Osteocyte (in vitro differentiated cells): ENCODE measurements at regions not wholly inside any gene's neighbourhood (a gene's known extent, or its start where the extent isn't known, plus 50 kb on each side); places are given as distances from the start of the nearest gene placed in this dataset.

Experiments
- DNase-seq: peaks from one replicate; pipeline ENCODE4 v3.0.0; 2021; ENCODE audit warnings: mixed read lengths; ENCODE audit not compliant: unreplicated experiment; ENCODE audit errors: extremely low spot score
- H3K27ac Mint-ChIP-seq: one replicate; pipeline ENCODE4 v1.8.0; 2021; ENCODE audit warnings: mild to moderate bottlenecking, mixed read lengths; ENCODE audit not compliant: unreplicated experiment
- H3K27me3 Mint-ChIP-seq: one replicate; pipeline ENCODE4 v1.8.0; 2021; ENCODE audit warnings: mixed read lengths; ENCODE audit not compliant: unreplicated experiment
- H3K36me3 Mint-ChIP-seq: one replicate; pipeline ENCODE4 v1.8.0; 2021; ENCODE audit warnings: mixed read lengths; ENCODE audit not compliant: unreplicated experiment
- H3K4me1 Mint-ChIP-seq: one replicate; pipeline ENCODE4 v1.8.0; 2021; ENCODE audit warnings: mixed read lengths; ENCODE audit not compliant: unreplicated experiment
- H3K4me3 Mint-ChIP-seq: one replicate; pipeline ENCODE4 v1.8.0; 2021; ENCODE audit warnings: mild to moderate bottlenecking, moderate library complexity, mixed read lengths; ENCODE audit not compliant: unreplicated experiment
- H3K9me3 Mint-ChIP-seq: one replicate; pipeline ENCODE4 v1.8.0; 2021; ENCODE audit warnings: mixed read lengths; ENCODE audit not compliant: unreplicated experiment
- TF ChIP-seq, protein P1 (sequence below): fragments of 200-600 bp; sonication (generic); IDR thresholded peaks from 2 replicates; pipeline ENCODE4 v1.5.0; 2021; ENCODE audit warnings: antibody characterized with exemption, mild to moderate bottlenecking, moderate library complexity

DNA sequence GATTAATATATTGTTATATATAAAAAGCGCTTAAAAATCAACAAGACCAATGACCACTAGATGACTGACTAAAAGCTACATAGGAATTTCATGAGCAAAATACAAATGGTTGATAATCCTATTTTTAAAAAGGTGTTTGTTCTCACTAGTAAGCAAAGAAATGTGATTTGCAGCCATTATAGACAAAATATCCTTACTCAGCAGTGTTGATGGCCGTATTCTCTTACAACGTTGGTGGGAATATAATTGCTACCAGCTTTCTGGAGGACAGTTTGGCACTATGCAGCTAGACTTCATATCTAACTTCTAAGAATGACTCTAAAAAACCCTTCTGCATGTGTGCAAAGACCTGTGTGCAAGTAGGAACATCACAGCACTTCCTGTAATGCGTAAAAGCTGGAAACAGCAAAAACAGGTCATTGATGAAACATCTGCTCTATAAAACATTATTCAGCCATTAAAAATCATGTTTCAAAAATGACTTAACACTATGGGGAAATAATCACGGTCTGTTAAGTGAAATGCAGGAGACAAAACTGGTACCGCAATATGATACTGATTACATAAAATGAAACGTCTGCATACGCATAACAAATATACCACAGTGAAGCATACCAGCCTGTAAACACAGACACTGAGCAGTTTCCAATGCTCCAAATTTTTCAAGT is 70.1 kb upstream of the LINC01488 start:
- no peak for DNase-seq

DNA sequence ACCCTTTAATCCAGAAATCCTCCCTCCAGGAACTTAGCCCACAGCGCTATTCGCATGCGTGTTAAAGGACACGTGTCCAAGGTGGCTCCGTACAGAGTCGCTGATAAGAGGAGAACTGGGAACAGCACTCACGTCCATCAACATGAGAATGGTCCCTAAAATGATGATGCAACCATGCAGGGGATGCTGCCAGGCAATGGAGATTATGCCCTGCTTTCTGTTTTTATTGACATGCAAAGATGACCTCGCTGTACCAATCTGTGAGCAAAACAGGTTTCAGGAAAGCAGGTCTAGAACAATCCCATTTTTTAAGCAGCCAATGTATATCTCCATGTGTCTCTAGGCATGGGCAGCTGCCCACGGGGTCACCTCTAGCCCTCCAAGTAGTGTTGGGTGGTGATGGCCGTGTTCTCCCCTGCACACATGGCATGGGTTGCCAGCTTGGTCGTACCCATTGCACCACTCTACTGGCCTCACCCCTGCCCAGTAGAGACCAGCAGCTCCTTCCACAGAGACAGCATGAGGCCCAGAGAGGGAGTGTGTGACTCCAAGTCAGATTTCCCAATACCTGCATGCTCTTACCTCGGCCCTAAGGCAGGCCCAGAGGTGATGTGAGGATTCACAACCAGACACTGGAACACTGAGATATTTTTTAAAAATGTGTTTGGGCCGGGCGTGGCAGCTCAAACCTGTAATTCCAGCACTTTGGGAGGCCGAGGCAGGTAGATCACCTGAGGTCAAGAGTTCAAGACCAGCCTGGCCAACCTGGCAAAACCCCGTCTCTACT is 68.3 kb upstream of the LINC01488 start:
- Mint-ChIP-seq H3K27me3 (peaks cover 4% of the 10 kb centered on the region), H3K9me3 (no peaks in the 10 kb centered on the region), H3K36me3 (no peaks in the 10 kb centered on the region), H3K4me3 (no peak overlapping the region), H3K4me1 (peaks cover 10% of the 10 kb centered on the region), H3K27ac (no peak overlapping the region)
- TF ChIP-seq, protein P1, sequence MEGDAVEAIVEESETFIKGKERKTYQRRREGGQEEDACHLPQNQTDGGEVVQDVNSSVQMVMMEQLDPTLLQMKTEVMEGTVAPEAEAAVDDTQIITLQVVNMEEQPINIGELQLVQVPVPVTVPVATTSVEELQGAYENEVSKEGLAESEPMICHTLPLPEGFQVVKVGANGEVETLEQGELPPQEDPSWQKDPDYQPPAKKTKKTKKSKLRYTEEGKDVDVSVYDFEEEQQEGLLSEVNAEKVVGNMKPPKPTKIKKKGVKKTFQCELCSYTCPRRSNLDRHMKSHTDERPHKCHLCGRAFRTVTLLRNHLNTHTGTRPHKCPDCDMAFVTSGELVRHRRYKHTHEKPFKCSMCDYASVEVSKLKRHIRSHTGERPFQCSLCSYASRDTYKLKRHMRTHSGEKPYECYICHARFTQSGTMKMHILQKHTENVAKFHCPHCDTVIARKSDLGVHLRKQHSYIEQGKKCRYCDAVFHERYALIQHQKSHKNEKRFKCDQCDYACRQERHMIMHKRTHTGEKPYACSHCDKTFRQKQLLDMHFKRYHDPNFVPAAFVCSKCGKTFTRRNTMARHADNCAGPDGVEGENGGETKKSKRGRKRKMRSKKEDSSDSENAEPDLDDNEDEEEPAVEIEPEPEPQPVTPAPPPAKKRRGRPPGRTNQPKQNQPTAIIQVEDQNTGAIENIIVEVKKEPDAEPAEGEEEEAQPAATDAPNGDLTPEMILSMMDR: no peak
- DNase-seq: no peak

More for the DNA sequence above, 70.1 kb upstream of the LINC01488 start:
- TF ChIP-seq, protein P1: no peak
- Mint-ChIP-seq H3K4me3 (no peak overlapping the region), H3K36me3 (no peaks in the 10 kb centered on the region), H3K9me3 (no peaks in the 10 kb centered on the region), H3K27me3 (peaks cover 6% of the 10 kb centered on the region), H3K4me1 (no peaks in the 10 kb centered on the region), H3K27ac (no peak overlapping the region)

DNA sequence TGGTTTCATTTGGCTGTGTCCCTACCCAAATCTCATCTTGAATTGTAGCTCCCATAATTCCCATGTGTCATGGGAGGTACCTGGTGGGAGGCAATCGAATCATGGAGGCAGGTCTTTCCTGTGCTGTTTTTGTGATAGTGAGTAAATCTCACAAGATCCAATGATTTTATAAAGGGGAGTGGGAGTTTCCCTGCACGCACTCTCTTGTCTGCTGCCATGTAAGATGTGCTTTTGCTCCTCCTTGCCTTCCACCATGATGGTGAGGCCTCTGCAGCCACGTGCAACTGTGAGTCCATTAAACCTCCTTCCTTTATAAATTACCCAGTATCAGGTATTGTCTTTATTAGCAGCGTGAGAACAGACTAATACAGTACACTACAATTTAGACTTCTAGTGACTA is 67.5 kb upstream of the LINC01488 start:
- no peak for DNase-seq
- TF ChIP-seq, protein P1: no peak
- H3K9me3 Mint-ChIP-seq: no peaks in the 10 kb centered on the region
- no peaks in the 10 kb centered on the region for H3K27me3 Mint-ChIP-seq
- peaks cover 11% of the 10 kb centered on the region for H3K4me1 Mint-ChIP-seq
- no peak overlapping the region for H3K4me3 Mint-ChIP-seq
- no peaks in the 10 kb centered on the region for H3K36me3 Mint-ChIP-seq
- H3K27ac Mint-ChIP-seq: no peak overlapping the region

DNA sequence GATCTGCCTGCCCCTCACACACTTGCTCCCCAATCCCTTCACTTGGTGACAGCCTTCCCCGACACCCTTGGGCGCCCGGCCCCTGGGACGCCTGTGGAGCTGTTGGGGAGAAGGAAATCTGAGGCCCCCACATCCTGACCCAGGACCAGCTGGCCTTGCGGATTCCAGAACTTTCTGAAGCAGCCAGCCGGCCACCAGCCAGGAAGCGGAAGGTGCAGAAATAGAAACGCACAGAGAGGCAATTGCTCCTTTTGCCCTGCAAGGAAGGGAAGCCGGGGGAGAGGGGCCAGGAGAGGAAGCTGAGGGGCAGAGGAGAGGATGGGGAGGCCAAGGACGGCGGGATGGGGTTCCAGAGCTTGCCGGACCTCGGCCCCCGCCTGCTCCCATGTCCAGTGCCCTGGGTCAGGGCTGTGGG is 66.7 kb upstream of the LINC01488 start:
- H3K27me3 Mint-ChIP-seq: no peaks in the 10 kb centered on the region
- H3K4me3 Mint-ChIP-seq: no peak overlapping the region
- H3K9me3 Mint-ChIP-seq: no peaks in the 10 kb centered on the region
- TF ChIP-seq, protein P1: no peak
- DNase-seq: no peak
- no peak overlapping the region for H3K27ac Mint-ChIP-seq
- no peaks in the 10 kb centered on the region for H3K36me3 Mint-ChIP-seq
- H3K4me1 Mint-ChIP-seq: peaks cover 18% of the 10 kb centered on the region

DNA sequence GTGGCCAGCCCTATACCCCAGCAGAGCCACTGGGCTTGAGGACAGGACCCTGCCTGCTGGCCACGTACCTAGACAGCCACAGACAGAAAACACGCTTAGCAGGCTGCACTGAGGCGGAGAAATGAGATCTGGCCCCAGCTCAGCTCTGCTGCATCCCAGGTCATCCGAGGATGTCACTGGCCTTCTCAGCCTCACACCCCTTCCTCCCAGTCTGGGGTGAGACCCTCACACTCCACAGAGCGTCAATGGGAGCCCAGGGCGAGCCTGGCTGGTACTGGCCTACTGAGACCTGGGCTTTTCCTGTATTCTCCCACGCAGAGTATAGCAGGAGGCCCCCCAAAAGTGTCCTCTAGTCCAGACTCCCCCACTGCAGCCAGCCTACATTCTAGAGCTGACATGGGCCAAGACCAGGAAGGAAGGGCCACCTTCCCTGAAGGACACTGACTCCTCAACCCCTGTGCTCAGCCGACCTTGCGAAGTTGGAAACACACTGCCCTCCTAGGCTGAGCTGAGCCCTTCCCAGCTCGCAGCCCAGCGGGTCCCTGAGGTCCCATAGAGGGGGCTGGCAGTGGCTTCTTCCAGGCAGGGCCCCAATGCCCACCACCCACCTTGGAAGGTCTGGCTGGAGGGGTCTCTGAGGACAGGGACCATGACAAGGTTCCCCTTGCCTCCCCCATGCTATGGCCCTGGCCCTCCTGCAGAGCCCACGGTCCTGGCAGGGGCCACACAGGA is 65.9 kb upstream of the LINC01488 start:
- Mint-ChIP-seq H3K4me3 (no peak overlapping the region), H3K9me3 (no peaks in the 10 kb centered on the region), H3K27me3 (no peaks in the 10 kb centered on the region), H3K27ac (no peak overlapping the region), H3K36me3 (no peaks in the 10 kb centered on the region), H3K4me1 (peaks cover 26% of the 10 kb centered on the region)
- no peak for DNase-seq
- TF ChIP-seq, protein P1: no peak
